NT2/D1 (cell line): ENCODE measurements at regions not wholly inside any gene's neighbourhood (a gene's known extent, or its start where the extent isn't known, plus 50 kb on each side); places are given as distances from the start of the nearest gene placed in this dataset.

Source experiments
- SUZ12 ChIP-seq: IDR thresholded peaks from 2 replicates; pipeline ENCODE4 v1.6.1; 2011; ENCODE audit not compliant: insufficient read length, insufficient read depth; ENCODE audit errors: extremely low read depth
- YY1 ChIP-seq: IDR thresholded peaks from 2 replicates; pipeline ENCODE4 v1.6.1; 2011; ENCODE audit not compliant: insufficient read length, insufficient read depth
- ZNF274 ChIP-seq: IDR thresholded peaks from 2 replicates; pipeline ENCODE4 v1.6.1; 2011; ENCODE audit warnings: mild to moderate bottlenecking, low read depth, low read length

GRCh38 chr13:100899720-100900316, 225.2 kb upstream of the TMTC4 start:
- no peak for TF ChIP-seq YY1
- no peak for TF ChIP-seq SUZ12
- TF ChIP-seq ZNF274: no peak
